HG03457 (cell line): ENCODE measurements at regions not wholly inside any gene's neighbourhood (a gene's known extent, or its start where the extent isn't known, plus 50 kb on each side); places are given as distances from the start of the nearest gene placed in this dataset.

Experiments
- ATAC-seq: cut with Tn5 transposase; IDR thresholded peaks from one replicate; pipeline ENCODE4 v1.9.1; 2021; ENCODE audit warnings: moderate number of reproducible peaks; ENCODE audit not compliant: unreplicated experiment

- no peak for ATAC-seq
Measured at GRCh38 chr12:93011100-93011499, 82.0 kb upstream of the EEA1 start.

- ATAC-seq, result no peak
Measured at GRCh38 chr12:93015871-93016751, 87.0 kb upstream of the EEA1 start.

GRCh38 chr12:93016752-93017350 is 87.8 kb upstream of the EEA1 start:
- no peak for ATAC-seq

- ATAC-seq, result no peak
Measured at GRCh38 chr12:93018610-93019009, 89.5 kb upstream of the EEA1 start.

GRCh38 chr12:93019212-93019927 is 90.3 kb upstream of the EEA1 start:
- ATAC-seq, result no peak

GRCh38 chr12:93019975-93020630 is 91.0 kb upstream of the EEA1 start:
- no peak for ATAC-seq

GRCh38 chr12:93020631-93021597 is 91.8 kb upstream of the EEA1 start:
- no peak for ATAC-seq

GRCh38 chr12:93022603-93023340 is 93.7 kb upstream of the EEA1 start:
- no peak for ATAC-seq

GRCh38 chr12:93025145-93026103 is 96.3 kb upstream of the EEA1 start:
- ATAC-seq, result no peak

- ATAC-seq, result no peak
Measured at GRCh38 chr12:93027041-93027440, 97.9 kb upstream of the EEA1 start.

GRCh38 chr12:93029091-93029490 is 100.0 kb upstream of the EEA1 start:
- no peak for ATAC-seq

- no peak for ATAC-seq
Measured at GRCh38 chr12:93031028-93031427, 101.9 kb upstream of the EEA1 start.

- no peak for ATAC-seq
Measured at GRCh38 chr12:93032758-93033157, 103.7 kb upstream of the EEA1 start.

- no peak for ATAC-seq
Measured at GRCh38 chr12:93033948-93034347, 104.9 kb upstream of the EEA1 start.

GRCh38 chr12:93039062-93039461 is 110.0 kb upstream of the EEA1 start:
- no peak for ATAC-seq

GRCh38 chr12:93039930-93040329 is 110.8 kb upstream of the EEA1 start:
- ATAC-seq, result no peak

- ATAC-seq, result no peak
Measured at GRCh38 chr12:93040367-93040766, 111.3 kb upstream of the EEA1 start.

GRCh38 chr12:93041416-93041815 is 112.3 kb upstream of the EEA1 start:
- ATAC-seq, result no peak
